ENCODE measurements at regions not wholly inside any gene's neighbourhood (a gene's known extent, or its start where the extent isn't known, plus 50 kb on each side); places are given as distances from the start of the nearest gene placed in this dataset.

DNA sequence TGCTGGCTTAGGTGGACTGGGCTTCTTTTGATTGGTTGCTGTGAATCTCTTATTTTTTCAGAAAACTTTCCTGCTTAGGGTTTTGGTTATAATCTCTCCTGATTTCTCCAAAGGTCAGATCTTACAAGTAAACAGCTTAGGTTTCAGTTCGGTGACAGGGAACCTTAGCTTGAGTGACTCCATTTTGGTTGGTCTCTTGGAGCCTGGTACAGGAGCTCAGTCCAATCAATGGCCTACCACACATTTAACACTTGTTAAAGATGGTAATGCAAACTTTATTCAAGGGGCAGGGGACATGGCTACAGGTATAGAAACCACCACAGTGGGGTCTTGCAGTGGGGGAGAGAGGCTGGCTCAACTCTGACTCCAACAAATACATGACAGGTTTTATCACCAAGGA, 180.9 kb upstream of the THBS1 start:
- peaks cover 11% of the 10 kb centered on the region for H3K4me1 ChIP-seq (ENCODE audit: insufficient read depth, low read length)

DNA sequence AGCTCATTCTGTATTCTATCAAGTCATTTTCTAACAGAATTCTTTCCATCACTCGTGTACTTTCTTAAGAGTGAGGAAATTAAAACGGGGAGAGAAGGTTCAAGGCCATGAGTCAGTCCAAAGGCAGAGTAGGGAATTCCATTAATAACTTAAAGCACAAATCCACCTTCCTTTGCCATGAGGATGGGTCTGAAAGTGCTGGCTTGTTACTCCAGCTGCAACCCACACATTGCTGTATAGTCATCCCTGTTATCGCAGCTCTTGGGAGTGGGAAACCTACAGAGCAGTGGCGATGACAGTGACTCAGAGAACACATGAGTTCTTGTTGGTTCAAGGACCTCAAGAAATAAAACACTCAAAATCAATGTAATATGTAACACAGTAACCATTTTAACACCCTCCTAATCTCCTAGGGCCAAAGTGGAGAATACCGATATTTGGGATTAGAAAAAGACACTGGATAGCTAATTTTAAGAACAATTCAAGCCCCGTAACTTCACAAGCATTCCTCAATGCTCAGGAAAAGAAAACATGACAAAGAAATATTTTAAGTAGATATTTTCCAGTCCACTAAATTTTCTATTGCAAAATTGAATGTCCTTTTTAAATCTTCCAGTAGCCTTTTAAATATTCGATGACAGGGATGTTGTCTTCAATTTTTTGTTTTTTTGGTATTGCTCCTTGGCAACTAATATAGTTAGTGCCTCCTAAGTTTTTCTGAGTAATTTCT, 179.9 kb upstream of the THBS1 start:
- H3K9me3 ChIP-seq (ENCODE audit: low read length) = no peaks in the 10 kb centered on the region
- no peaks in the 10 kb centered on the region for H3K27me3 ChIP-seq (ENCODE audit: control insufficient read depth in 1 of 2, insufficient read depth in 2 of 2, low read length in 2 of 2)
- no peak overlapping the region for H3K9ac ChIP-seq (ENCODE audit: low read length)
- peaks cover 11% of the 10 kb centered on the region for H3K4me1 ChIP-seq (ENCODE audit: insufficient read depth, low read length)
- H3K36me3 ChIP-seq (ENCODE audit: insufficient read depth, low read length) = no peaks in the 10 kb centered on the region
- no peak overlapping the region for H3K27ac ChIP-seq (ENCODE audit: low read depth, low read length)
- H3K4me3 ChIP-seq (ENCODE audit: low read depth in 1 of 2, low read length in 2 of 2) = no peak overlapping the region

More for the DNA sequence above, 180.9 kb upstream of the THBS1 start:
- Histone ChIP-seq H3K4me3 (ENCODE audit: low read depth in 1 of 2, low read length in 2 of 2) (no peak overlapping the region), H3K36me3 (ENCODE audit: insufficient read depth, low read length) (no peaks in the 10 kb centered on the region), H3K27me3 (ENCODE audit: control insufficient read depth in 1 of 2, insufficient read depth in 2 of 2, low read length in 2 of 2) (no peaks in the 10 kb centered on the region), H3K9me3 (ENCODE audit: low read length) (no peaks in the 10 kb centered on the region), H3K27ac (ENCODE audit: low read depth, low read length) (no peak overlapping the region), H3K9ac (ENCODE audit: low read length) (no peak overlapping the region)

DNA sequence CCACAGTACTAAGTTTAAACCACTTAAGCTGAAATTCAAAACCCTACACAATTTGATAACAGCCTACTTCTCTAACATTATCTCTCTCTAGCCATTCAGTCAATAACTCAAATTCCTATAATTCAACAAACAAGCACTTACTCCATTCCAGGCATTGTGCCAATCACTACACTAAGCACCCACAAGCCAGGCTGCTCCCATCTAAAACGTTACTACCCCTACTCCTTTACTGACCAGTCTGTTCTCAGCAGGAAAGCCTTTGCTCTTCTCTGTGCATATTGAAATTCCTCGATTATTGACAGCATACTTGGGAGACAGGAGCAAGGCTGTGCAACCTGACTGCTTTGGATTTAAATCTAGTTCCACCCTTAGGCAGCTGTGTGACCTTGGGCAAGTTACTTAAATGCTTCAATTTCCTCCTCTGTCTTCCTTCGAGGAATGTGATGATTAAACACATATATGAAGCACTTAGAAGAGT, 177.2 kb upstream of the THBS1 start:
- H3K9ac ChIP-seq (ENCODE audit: low read length) = no peak overlapping the region
- H3K27me3 ChIP-seq (ENCODE audit: control insufficient read depth in 1 of 2, insufficient read depth in 2 of 2, low read length in 2 of 2) = no peaks in the 10 kb centered on the region
- H3K4me3 ChIP-seq (ENCODE audit: low read depth in 1 of 2, low read length in 2 of 2) = no peak overlapping the region
- no peaks in the 10 kb centered on the region for H3K36me3 ChIP-seq (ENCODE audit: insufficient read depth, low read length)
- H3K4me1 ChIP-seq (ENCODE audit: insufficient read depth, low read length) = peaks cover 11% of the 10 kb centered on the region
- no peaks in the 10 kb centered on the region for H3K9me3 ChIP-seq (ENCODE audit: low read length)
- H3K27ac ChIP-seq (ENCODE audit: low read depth, low read length) = no peak overlapping the region

DNA sequence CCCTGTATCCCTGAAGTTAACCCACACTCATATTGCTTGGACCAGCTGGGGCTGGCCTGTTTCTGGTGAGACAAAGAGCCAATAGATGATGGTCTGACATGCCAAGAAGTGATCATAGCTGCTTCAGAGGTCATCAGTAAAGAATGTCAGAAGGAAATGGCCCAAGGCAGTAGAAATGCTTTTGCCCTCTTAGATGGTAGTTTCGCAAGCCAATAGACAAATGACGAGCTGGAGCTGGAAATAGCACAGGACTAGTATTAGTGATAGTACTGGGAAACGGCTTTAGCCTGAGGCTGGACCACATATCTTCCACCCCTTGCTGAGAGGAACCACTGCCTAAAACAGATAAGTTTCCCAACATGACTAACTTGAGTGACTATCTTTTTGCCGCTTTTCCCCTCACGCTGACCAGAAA, 176.1 kb upstream of the THBS1 start:
- Histone ChIP-seq H3K9ac (ENCODE audit: low read length) (no peak overlapping the region), H3K4me1 (ENCODE audit: insufficient read depth, low read length) (peaks cover 11% of the 10 kb centered on the region), H3K4me3 (ENCODE audit: low read depth in 1 of 2, low read length in 2 of 2) (no peak overlapping the region), H3K27ac (ENCODE audit: low read depth, low read length) (no peak overlapping the region), H3K27me3 (ENCODE audit: control insufficient read depth in 1 of 2, insufficient read depth in 2 of 2, low read length in 2 of 2) (no peaks in the 10 kb centered on the region), H3K36me3 (ENCODE audit: insufficient read depth, low read length) (no peaks in the 10 kb centered on the region), H3K9me3 (ENCODE audit: low read length) (no peaks in the 10 kb centered on the region)

DNA sequence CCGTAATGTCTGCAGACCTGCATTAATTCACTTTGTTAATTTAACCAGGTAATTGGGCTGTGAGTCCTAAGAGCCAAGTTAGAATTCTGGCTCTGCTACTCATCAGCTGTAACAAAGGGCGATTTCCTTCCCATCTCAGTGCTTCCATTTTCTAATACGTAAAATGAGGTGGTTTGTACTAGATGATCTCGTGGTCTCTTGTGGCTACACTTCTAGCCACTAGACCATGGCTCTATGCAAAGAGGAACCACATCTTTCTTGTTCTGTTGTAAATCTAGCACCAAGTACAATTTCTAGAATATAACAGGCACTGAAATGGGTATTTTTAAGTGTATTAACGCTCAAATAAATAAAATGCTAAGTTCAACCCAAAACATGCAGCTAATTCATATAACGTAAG, 174.4 kb upstream of the THBS1 start:
- Histone ChIP-seq H3K27ac (ENCODE audit: low read depth, low read length) (no peak overlapping the region), H3K4me1 (ENCODE audit: insufficient read depth, low read length) (peaks cover 4% of the 10 kb centered on the region), H3K36me3 (ENCODE audit: insufficient read depth, low read length) (no peaks in the 10 kb centered on the region), H3K27me3 (ENCODE audit: control insufficient read depth in 1 of 2, insufficient read depth in 2 of 2, low read length in 2 of 2) (no peaks in the 10 kb centered on the region), H3K4me3 (ENCODE audit: low read depth in 1 of 2, low read length in 2 of 2) (no peak overlapping the region), H3K9me3 (ENCODE audit: low read length) (no peaks in the 10 kb centered on the region), H3K9ac (ENCODE audit: low read length) (no peak overlapping the region)

DNA sequence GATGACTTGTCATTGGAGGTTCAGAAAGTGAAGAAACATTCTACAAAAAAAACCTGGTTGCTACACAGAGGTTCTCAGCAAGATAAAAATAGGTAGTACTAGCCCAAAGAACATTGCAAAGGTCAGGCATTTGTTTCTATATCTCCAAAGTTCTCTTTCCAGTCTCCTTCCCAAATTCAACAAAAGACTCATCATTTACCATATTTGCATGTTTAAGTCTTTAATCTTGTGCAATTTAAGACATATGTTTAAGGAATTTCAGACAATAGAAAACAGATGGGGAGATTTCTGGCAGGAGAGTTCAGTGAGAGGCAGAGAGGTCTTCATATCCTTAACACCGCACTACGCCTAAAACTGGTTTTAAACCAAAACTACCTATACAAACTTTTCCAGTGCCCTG, 173.8 kb upstream of the THBS1 start:
- Histone ChIP-seq H3K36me3 (ENCODE audit: insufficient read depth, low read length) (no peaks in the 10 kb centered on the region), H3K27ac (ENCODE audit: low read depth, low read length) (no peak overlapping the region), H3K9me3 (ENCODE audit: low read length) (no peaks in the 10 kb centered on the region), H3K4me3 (ENCODE audit: low read depth in 1 of 2, low read length in 2 of 2) (no peak overlapping the region), H3K9ac (ENCODE audit: low read length) (no peak overlapping the region), H3K27me3 (ENCODE audit: control insufficient read depth in 1 of 2, insufficient read depth in 2 of 2, low read length in 2 of 2) (no peaks in the 10 kb centered on the region), H3K4me1 (ENCODE audit: insufficient read depth, low read length) (no peaks in the 10 kb centered on the region)

DNA sequence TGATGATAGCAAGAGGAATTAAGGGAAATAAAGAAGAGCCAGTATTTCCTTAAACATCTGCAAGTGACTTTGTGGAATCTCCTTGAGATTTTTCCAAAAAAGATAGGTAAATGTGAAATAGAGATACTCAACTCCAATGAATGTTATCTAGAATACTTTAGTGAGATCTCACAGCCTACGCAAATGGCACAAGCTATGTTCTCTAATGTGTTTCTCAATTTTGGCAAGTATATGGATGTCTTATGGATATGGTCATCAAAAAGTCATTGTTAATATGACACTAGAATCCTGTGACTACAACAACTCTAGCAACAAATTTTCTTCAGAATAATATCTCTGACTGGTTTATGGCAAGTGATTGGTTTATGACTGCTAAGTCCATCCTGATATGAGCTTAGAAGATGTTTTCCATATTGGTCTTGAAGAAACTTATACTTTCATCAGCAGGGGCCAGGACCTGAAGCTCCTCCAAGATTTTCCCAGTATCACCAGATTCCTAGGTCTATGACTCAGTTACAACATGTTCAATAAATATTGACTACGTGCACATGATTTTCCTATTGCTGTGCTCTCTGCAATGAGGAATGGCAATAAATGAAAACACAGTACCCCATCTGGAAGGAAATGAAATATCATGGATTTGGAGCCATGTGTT, 170.9 kb upstream of the THBS1 start:
- Histone ChIP-seq H3K9ac (ENCODE audit: low read length) (no peak overlapping the region), H3K4me3 (ENCODE audit: low read depth in 1 of 2, low read length in 2 of 2) (no peak overlapping the region), H3K36me3 (ENCODE audit: insufficient read depth, low read length) (no peaks in the 10 kb centered on the region), H3K4me1 (ENCODE audit: insufficient read depth, low read length) (no peaks in the 10 kb centered on the region), H3K27ac (ENCODE audit: low read depth, low read length) (no peak overlapping the region), H3K27me3 (ENCODE audit: control insufficient read depth in 1 of 2, insufficient read depth in 2 of 2, low read length in 2 of 2) (no peaks in the 10 kb centered on the region), H3K9me3 (ENCODE audit: low read length) (no peaks in the 10 kb centered on the region)

DNA sequence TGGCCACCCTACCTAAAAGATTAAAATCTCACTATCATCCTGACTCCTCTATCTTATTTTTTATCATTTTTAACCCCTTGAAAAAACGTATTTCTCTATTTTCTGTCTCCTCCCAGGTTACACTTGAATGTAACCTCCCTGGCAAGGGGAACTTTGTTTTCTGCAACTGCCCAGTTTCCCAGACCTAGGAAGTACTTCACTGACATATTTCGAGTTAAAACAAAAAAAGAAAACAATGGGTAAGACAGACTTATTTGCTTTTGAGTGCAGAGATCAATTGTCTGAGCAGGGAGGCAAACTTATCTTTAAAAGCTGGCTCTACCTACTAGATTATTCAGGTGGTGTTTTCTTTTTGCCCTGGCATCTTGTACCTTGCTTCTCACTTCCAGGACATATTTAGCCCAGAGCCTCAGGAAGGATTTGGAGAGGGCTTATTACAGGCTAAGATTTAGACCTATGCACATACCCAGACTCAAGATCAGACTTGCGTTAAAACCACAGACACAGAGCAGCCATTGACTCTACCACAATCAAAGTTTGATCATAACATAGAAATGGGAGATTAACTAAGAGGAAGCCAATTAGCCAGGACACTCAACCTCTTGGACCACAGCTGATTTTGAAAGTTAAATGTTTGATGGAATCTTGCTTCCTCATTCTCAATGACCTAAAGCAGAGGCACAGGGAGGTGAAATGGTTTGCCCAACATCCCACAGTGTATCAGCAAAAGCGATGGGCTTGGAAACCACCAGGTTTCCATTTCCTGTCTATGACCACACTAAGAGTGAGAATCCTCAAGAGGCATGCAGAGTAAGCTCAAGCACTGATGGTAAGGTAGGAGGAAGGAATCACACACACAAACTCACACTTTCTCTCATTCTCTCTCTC, 169.5 kb upstream of the THBS1 start:
- no peaks in the 10 kb centered on the region for H3K36me3 ChIP-seq (ENCODE audit: insufficient read depth, low read length)
- H3K27me3 ChIP-seq (ENCODE audit: control insufficient read depth in 1 of 2, insufficient read depth in 2 of 2, low read length in 2 of 2) = no peaks in the 10 kb centered on the region
- no peak overlapping the region for H3K9ac ChIP-seq (ENCODE audit: low read length)
- H3K27ac ChIP-seq (ENCODE audit: low read depth, low read length) = no peak overlapping the region
- no peak overlapping the region for H3K4me3 ChIP-seq (ENCODE audit: low read depth in 1 of 2, low read length in 2 of 2)
- H3K9me3 ChIP-seq (ENCODE audit: low read length) = no peaks in the 10 kb centered on the region
- H3K4me1 ChIP-seq (ENCODE audit: insufficient read depth, low read length) = no peaks in the 10 kb centered on the region

DNA sequence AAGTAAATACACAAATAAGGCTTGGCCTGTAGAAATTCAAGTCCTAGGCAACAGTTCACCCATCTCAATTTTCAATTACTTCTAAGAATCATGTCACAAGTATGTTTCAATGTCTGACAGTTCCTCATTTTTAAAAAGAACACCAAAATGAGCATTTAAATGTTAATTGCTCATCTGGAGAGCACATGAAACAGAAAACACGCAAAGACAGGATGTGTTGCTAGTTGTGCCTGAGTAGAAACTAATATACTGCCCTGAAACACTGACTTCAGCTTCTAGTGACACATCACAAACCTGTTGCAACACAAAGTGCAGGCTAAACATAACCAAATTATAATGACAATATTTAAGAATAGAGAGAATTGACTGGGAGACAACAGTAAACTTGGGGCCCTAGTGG, 167.3 kb upstream of the THBS1 start:
- H3K27ac ChIP-seq (ENCODE audit: low read depth, low read length) = no peak overlapping the region
- H3K9ac ChIP-seq (ENCODE audit: low read length) = no peak overlapping the region
- H3K4me3 ChIP-seq (ENCODE audit: low read depth in 1 of 2, low read length in 2 of 2) = no peak overlapping the region
- H3K4me1 ChIP-seq (ENCODE audit: insufficient read depth, low read length) = no peaks in the 10 kb centered on the region
- H3K36me3 ChIP-seq (ENCODE audit: insufficient read depth, low read length) = no peaks in the 10 kb centered on the region
- no peaks in the 10 kb centered on the region for H3K9me3 ChIP-seq (ENCODE audit: low read length)
- H3K27me3 ChIP-seq (ENCODE audit: control insufficient read depth in 1 of 2, insufficient read depth in 2 of 2, low read length in 2 of 2) = no peaks in the 10 kb centered on the region

DNA sequence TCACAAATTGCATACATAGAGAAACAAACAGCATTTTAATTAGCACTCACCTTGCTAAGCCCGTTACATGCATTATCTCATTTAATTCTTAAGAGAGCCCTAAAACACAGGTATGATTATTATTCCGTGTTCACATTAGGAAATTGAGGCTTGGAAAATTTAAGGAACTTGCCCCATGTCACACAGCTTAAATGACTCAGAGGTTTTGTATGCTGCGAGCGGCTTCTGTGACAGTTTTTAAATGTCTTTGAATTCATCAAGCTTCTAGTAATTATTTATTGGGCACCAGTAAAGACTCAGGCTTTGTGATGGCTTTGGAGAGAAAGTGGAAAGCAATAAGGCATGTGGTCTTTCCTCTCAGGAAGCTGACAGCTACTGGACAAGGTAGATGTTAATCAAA, 166.7 kb upstream of the THBS1 start:
- no peaks in the 10 kb centered on the region for H3K4me1 ChIP-seq (ENCODE audit: insufficient read depth, low read length)
- no peaks in the 10 kb centered on the region for H3K9me3 ChIP-seq (ENCODE audit: low read length)
- no peak overlapping the region for H3K9ac ChIP-seq (ENCODE audit: low read length)
- no peak overlapping the region for H3K4me3 ChIP-seq (ENCODE audit: low read depth in 1 of 2, low read length in 2 of 2)
- H3K27me3 ChIP-seq (ENCODE audit: control insufficient read depth in 1 of 2, insufficient read depth in 2 of 2, low read length in 2 of 2) = no peaks in the 10 kb centered on the region
- no peaks in the 10 kb centered on the region for H3K36me3 ChIP-seq (ENCODE audit: insufficient read depth, low read length)
- no peak overlapping the region for H3K27ac ChIP-seq (ENCODE audit: low read depth, low read length)

DNA sequence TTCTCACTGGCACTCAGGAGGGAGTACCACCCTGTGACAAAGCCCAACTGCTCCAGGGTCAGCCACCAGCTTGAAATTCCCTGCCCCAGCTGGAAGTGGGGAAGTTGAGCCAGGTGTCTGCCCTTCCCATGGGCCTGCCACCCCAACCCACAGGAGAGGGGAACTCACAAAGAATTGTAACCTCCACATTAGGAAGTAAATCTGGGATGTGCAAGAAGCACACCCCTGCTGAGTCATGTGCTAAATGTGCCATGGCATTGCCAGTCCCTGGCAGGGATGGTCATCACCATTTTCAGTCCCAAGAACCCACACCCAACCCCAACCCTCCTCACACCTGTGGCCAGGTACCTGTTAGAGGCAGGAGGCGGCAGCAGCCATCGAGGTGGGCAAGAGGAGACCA, 165.2 kb upstream of the THBS1 start:
- Histone ChIP-seq H3K4me1 (ENCODE audit: insufficient read depth, low read length) (no peaks in the 10 kb centered on the region), H3K4me3 (ENCODE audit: low read depth in 1 of 2, low read length in 2 of 2) (no peak overlapping the region), H3K27ac (ENCODE audit: low read depth, low read length) (no peak overlapping the region), H3K9ac (ENCODE audit: low read length) (no peak overlapping the region), H3K27me3 (ENCODE audit: control insufficient read depth in 1 of 2, insufficient read depth in 2 of 2, low read length in 2 of 2) (no peaks in the 10 kb centered on the region), H3K36me3 (ENCODE audit: insufficient read depth, low read length) (no peaks in the 10 kb centered on the region), H3K9me3 (ENCODE audit: low read length) (no peaks in the 10 kb centered on the region)
